ENCODE measurements at regions not wholly inside any gene's neighbourhood (a gene's known extent, or its start where the extent isn't known, plus 50 kb on each side); places are given as distances from the start of the nearest gene placed in this dataset.

GRCh38 chr1:36595349-36595748 lies 112.6 kb upstream of the CSF3R start:
- Histone ChIP-seq H3K27me3 (replicated peaks in 1 of 4; ENCODE audit: control insufficient read depth in 3 of 4, extremely low read depth in 1 of 4, insufficient read depth in 3 of 4, low read length in 3 of 4) (no peaks in the 10 kb centered on the region; a peak in 1 of 7 replicates), H3K23me2 (ENCODE audit: low read depth, low read length) (no peaks in the 10 kb centered on the region; the same call in 1 of the 2 replicates), H2BK20ac (ENCODE audit: low read length) (no peak overlapping the region), H3K4me1 (replicated peaks in 1 of 4; ENCODE audit: control insufficient read depth in 3 of 4, insufficient read depth in 4 of 4, low read length in 3 of 4) (peaks cover 0 to 5% (median 2%) of the 10 kb centered on the region in 4 experiments; a peak in 2 of 7 replicates), H3K36me3 (ENCODE audit: control insufficient read depth in 2 of 4, insufficient read depth in 4 of 4, low read length in 3 of 4) (no peaks in the 10 kb centered on the region), H2BK15ac (ENCODE audit: low read length) (no peak overlapping the region), H4K20me1 (replicated peaks in 1 of 2; ENCODE audit: control insufficient read depth in 1 of 2, insufficient read depth in 2 of 2, low read length in 2 of 2) (no peaks in the 10 kb centered on the region), H3K14ac (ENCODE audit: insufficient read length) (no peak overlapping the region), H4K8ac (ENCODE audit: extremely low read depth, insufficient read depth, low read length) (no peak overlapping the region), H3K79me1 (ENCODE audit: low read depth, low read length) (no peaks in the 10 kb centered on the region), H3K4me3 (ENCODE audit: extremely low read depth in 1 of 4, insufficient read depth in 2 of 4, low read depth in 3 of 4, low read length in 4 of 4) (no peak overlapping the region), H2BK12ac (ENCODE audit: low read depth, low read length) (no peak overlapping the region), H3K4ac (replicated peaks; ENCODE audit: insufficient read length, low read depth, low read length) (no peak overlapping the region), H3K9ac (replicated peaks in 1 of 4; ENCODE audit: extremely low read depth in 1 of 4, low read depth in 3 of 4, low read length in 3 of 4) (no peak overlapping the region), H3K56ac (replicated peaks; ENCODE audit: insufficient read length, low read depth, low read length) (no peak overlapping the region), H3K27ac (ENCODE audit: low read depth, low read length) (no peak overlapping the region), H2AK5ac (ENCODE audit: low read depth, low read length) (no peak overlapping the region), H2AFZ (ENCODE audit: low read length) (no peak overlapping the region), H3K23ac (ENCODE audit: insufficient read length) (no peak overlapping the region), H3K18ac (ENCODE audit: extremely low read depth, low read length) (no peak overlapping the region), H4K5ac (ENCODE audit: insufficient read length, low read depth, low read length) (no peak overlapping the region), H4K91ac (replicated peaks; ENCODE audit: insufficient read length, low read length) (no peak overlapping the region), H2BK120ac (replicated peaks; ENCODE audit: low read depth, low read length) (no peak overlapping the region), H3K9me3 (ENCODE audit: insufficient read depth in 2 of 2, low read depth in 1 of 2, low read length in 1 of 2) (no peaks in the 10 kb centered on the region), H3K79me2 (ENCODE audit: control insufficient read depth in 1 of 2, insufficient read depth in 2 of 2, low read length in 2 of 2) (no peaks in the 10 kb centered on the region), H2BK5ac (ENCODE audit: low read depth, low read length) (no peak overlapping the region), H3K4me2 (ENCODE audit: insufficient read depth in 1 of 2, low read depth in 2 of 2, low read length in 2 of 2) (no peak overlapping the region)
- CTCF ChIA-PET (ENCODE audit: partially characterized antibody): interaction anchor here (0.7 to 11.4 kb wide), 9 partner anchors 9 to 430 kb away, joined by 3 to 94 read pairs (median 3); no protein-coding TSS in a partner anchor
- POLR2A ChIA-PET (ENCODE audit: partially characterized antibody): no interaction called here
- WGBS, 2 experiments (ENCODE audit: extremely low coverage in 1 of 2, insufficient coverage in 1 of 2, insufficient read length in 1 of 2, insufficient replicate concordance in 2 of 2, low coverage in 1 of 2, low lambda C conversion rate in 2 of 2, missing lambda C conversion rate in 1 of 2): 79% methylated on average over 11 of the region's 11 CpGs; no CpG with 5 or more reads in 1 of the 2 experiments
- FAIRE-seq: no peak
- no peak for DNase-seq (ENCODE audit: low read depth in 1 of 2, low spot score in 2 of 2)
- TF ChIP-seq BACH1 (IDR thresholded peaks at IDR 0.05; ENCODE audit: low read length) (no peak), EP300 (IDR thresholded peaks at IDR 0.05; ENCODE audit: borderline replicate concordance in 1 of 2, low read depth in 2 of 2, low read length in 2 of 2) (no peak), KDM5A (IDR thresholded peaks at IDR 0.05; ENCODE audit: low read length) (no peak), RBBP5 (IDR thresholded peaks at IDR 0.05; ENCODE audit: borderline replicate concordance, low read depth, low read length) (no peak), POLR2AphosphoS5 (IDR thresholded peaks at IDR 0.05; ENCODE audit: low read depth, low read length) (no peak), SP1 (IDR thresholded peaks at IDR 0.05; ENCODE audit: low read depth, low read length) (no peak), SP4 (IDR thresholded peaks at IDR 0.05; ENCODE audit: low read length) (no peak), POU5F1 (IDR thresholded peaks at IDR 0.05; ENCODE audit: low read depth, low read length) (no peak), RXRA (IDR thresholded peaks at IDR 0.05; ENCODE audit: insufficient read depth, low read depth, low read length) (no peak), BCL11A (IDR thresholded peaks at IDR 0.05; ENCODE audit: low read depth in 2 of 2, low read length in 2 of 2) (no peak), KDM4A (IDR thresholded peaks at IDR 0.05; ENCODE audit: low read depth, low read length, severe bottlenecking) (no peak), JUND (IDR thresholded peaks at IDR 0.05; ENCODE audit: low read length) (no peak), TAF7 (optimal IDR thresholded peaks at IDR 0.05; ENCODE audit: borderline replicate concordance, low read depth, low read length) (no peak), PHF8 (conservative IDR thresholded peaks at IDR 0.05; ENCODE audit: low read depth, low read length) (no peak), CTBP2 (IDR thresholded peaks at IDR 0.05; ENCODE audit: borderline replicate concordance, insufficient read depth, insufficient read length, low read length) (no peak), BRCA1 (IDR thresholded peaks at IDR 0.05; ENCODE audit: low read depth, low read length) (no peak)

Measured in H1 (cell line).